ENCODE measurements at regions not wholly inside any gene's neighbourhood (a gene's known extent, or its start where the extent isn't known, plus 50 kb on each side); places are given as distances from the start of the nearest gene placed in this dataset.

DNA sequence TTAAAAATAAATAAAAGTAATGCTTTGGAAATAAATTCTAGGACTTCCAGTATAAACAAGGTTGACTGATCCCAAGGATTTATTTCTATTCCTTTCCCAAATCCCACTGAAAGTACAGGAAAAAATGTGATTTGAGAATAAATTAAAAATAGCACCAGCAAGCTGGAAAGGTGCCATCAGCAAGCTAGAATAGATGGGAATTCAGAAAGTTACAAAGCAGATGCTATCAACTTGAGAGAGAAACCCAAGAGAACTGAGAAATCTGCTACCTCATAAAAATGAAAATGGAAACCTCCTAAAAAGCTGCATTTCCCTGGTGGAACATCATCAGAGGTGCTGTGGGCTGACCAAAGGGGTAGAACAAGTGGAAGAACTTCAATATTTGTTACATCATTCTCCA lies 148.6 kb upstream of the KCNJ3 start:
- TF ChIP-seq POLR2A (IDR thresholded peaks at IDR 0.05): no peak
- TF ChIP-seq, protein P1, sequence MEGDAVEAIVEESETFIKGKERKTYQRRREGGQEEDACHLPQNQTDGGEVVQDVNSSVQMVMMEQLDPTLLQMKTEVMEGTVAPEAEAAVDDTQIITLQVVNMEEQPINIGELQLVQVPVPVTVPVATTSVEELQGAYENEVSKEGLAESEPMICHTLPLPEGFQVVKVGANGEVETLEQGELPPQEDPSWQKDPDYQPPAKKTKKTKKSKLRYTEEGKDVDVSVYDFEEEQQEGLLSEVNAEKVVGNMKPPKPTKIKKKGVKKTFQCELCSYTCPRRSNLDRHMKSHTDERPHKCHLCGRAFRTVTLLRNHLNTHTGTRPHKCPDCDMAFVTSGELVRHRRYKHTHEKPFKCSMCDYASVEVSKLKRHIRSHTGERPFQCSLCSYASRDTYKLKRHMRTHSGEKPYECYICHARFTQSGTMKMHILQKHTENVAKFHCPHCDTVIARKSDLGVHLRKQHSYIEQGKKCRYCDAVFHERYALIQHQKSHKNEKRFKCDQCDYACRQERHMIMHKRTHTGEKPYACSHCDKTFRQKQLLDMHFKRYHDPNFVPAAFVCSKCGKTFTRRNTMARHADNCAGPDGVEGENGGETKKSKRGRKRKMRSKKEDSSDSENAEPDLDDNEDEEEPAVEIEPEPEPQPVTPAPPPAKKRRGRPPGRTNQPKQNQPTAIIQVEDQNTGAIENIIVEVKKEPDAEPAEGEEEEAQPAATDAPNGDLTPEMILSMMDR (IDR thresholded peaks at IDR 0.05): no peak
